ENCODE measurements at regions not wholly inside any gene's neighbourhood (a gene's known extent, or its start where the extent isn't known, plus 50 kb on each side); places are given as distances from the start of the nearest gene placed in this dataset.

- TF ChIP-seq YY1 (IDR thresholded peaks at IDR 0.05; ENCODE audit: insufficient read depth, insufficient read length) (no peak), ZNF274 (IDR thresholded peaks at IDR 0.05; ENCODE audit: low read depth, low read length) (no peak)
Observed at GRCh38 chr7:66508431-66508830, 120.2 kb upstream of the KCTD7 start.
